CD4-positive, alpha-beta T cell treated with Interferon gamma for 1 hour (primary cell): ENCODE measurements at regions not wholly inside any gene's neighbourhood (a gene's known extent, or its start where the extent isn't known, plus 50 kb on each side); places are given as distances from the start of the nearest gene placed in this dataset.

Experiments used
- DNase-seq: peaks from one replicate; pipeline ENCODE4 v3.0.0-alpha.2; 2020

GRCh38 chr4:145427991-145428390 is 53.7 kb upstream of the SMAD1 start:
- no peak for DNase-seq

GRCh38 chr4:145427221-145427620 is 54.4 kb upstream of the SMAD1 start:
- no peak for DNase-seq

GRCh38 chr4:145423017-145423708 is 58.5 kb upstream of the SMAD1 start:
- no peak for DNase-seq

- no peak for DNase-seq
Observed at GRCh38 chr4:145420595-145421214, 60.9 kb upstream of the SMAD1 start.

GRCh38 chr4:145418739-145419138 is 62.9 kb upstream of the SMAD1 start:
- DNase-seq, result no peak

- DNase-seq, result no peak
Observed at GRCh38 chr4:145417348-145418130, 64.1 kb upstream of the SMAD1 start.

- DNase-seq, result no peak
Observed at GRCh38 chr4:145414841-145415240, 66.8 kb upstream of the SMAD1 start.

- DNase-seq, result no peak
Observed at GRCh38 chr4:145414226-145414625, 67.4 kb upstream of the SMAD1 start.

- no peak for DNase-seq
Observed at GRCh38 chr4:145406970-145407369, 74.7 kb upstream of the SMAD1 start.

GRCh38 chr4:145404761-145405160 is 76.9 kb upstream of the SMAD1 start:
- DNase-seq, result no peak

GRCh38 chr4:145396581-145396980 is 85.1 kb upstream of the SMAD1 start:
- no peak for DNase-seq

- DNase-seq, result no peak
Observed at GRCh38 chr4:145390571-145390970, 91.1 kb upstream of the SMAD1 start.

GRCh38 chr4:145389550-145389949 is 92.1 kb upstream of the SMAD1 start:
- DNase-seq, result no peak

GRCh38 chr4:145388043-145388442 is 93.6 kb upstream of the SMAD1 start:
- no peak for DNase-seq

- DNase-seq, result no peak
Observed at GRCh38 chr4:145387079-145387478, 94.6 kb upstream of the SMAD1 start.

- DNase-seq, result no peak
Observed at GRCh38 chr4:145381163-145381562, 100.5 kb upstream of the SMAD1 start.

- DNase-seq, result no peak
Observed at GRCh38 chr4:145380123-145380522, 101.5 kb upstream of the SMAD1 start.

- no peak for DNase-seq
Observed at GRCh38 chr4:145375416-145375815, 106.2 kb upstream of the SMAD1 start.

GRCh38 chr4:145352438-145353145 is 129.1 kb upstream of the SMAD1 start:
- DNase-seq, result no peak

- no peak for DNase-seq
Observed at GRCh38 chr4:145351922-145352321, 129.7 kb upstream of the SMAD1 start.

GRCh38 chr4:145351162-145351561 is 130.5 kb upstream of the SMAD1 start:
- no peak for DNase-seq

- DNase-seq, result no peak
Observed at GRCh38 chr4:145348291-145348690, 133.4 kb upstream of the SMAD1 start.

- DNase-seq, result no peak
Observed at GRCh38 chr4:145347684-145348083, 134.0 kb upstream of the SMAD1 start.
